ENCODE measurements at regions not wholly inside any gene's neighbourhood (a gene's known extent, or its start where the extent isn't known, plus 50 kb on each side); places are given as distances from the start of the nearest gene placed in this dataset.
"Not testable (repeated sequence)": the region's sequence is repeated elsewhere in the genome, so short reads cannot be mapped to it uniquely, and the experiment has no call there.

- no peak overlapping the region for H3K27ac Mint-ChIP-seq
- no peaks in the 10 kb centered on the region for H3K9me3 Mint-ChIP-seq
- H3K36me3 Mint-ChIP-seq: no peaks in the 10 kb centered on the region
- no peak overlapping the region for H3K4me3 Mint-ChIP-seq
- Histone ChIP-seq H3K27me3 (replicated peaks in 1 of 2; ENCODE audit: control insufficient read depth in 2 of 2, extremely low read depth in 1 of 2, insufficient read depth in 2 of 2, low read length in 1 of 2) (peaks cover 0 to 10% of the 10 kb centered on the region in 2 experiments), H3K4me1 (ENCODE audit: control insufficient read depth in 1 of 2, extremely low read depth in 1 of 2, insufficient read depth in 2 of 2, low read length in 2 of 2) (peaks cover 8% of the 10 kb centered on the region in 2 experiments), H3K36me3 (ENCODE audit: control insufficient read depth in 2 of 2, extremely low read depth in 1 of 2, insufficient read depth in 1 of 2, low read length in 1 of 2) (no peaks in the 10 kb centered on the region), H3K27ac (ENCODE audit: low read length) (no peak overlapping the region), H3K9me3 (no peaks in the 10 kb centered on the region), H3K4me3 (ENCODE audit: control insufficient read depth in 1 of 2, extremely low read depth in 1 of 2, low read length in 1 of 2) (no peak overlapping the region)
- CTCF ChIA-PET: no interaction called here
- no peaks in the 10 kb centered on the region for H3K27me3 Mint-ChIP-seq
- WGBS (ENCODE audit: insufficient coverage): 80% methylated on average over 6 of the region's 6 CpGs
- POLR2A ChIA-PET: no interaction called here
- ATAC-seq (replicated peaks in 1 of 4) (no peak), DNase-seq (no peak)
- peaks cover 20 to 22% (median 21%) of the 10 kb centered on the region in 3 donors for H3K4me1 Mint-ChIP-seq
These were observed 193.4 kb upstream of the ZNF32 start for GRCh38 chr10:43842072-43842471.

GRCh38 chr10:43839973-43840372, 191.3 kb upstream of the ZNF32 start:
- peaks cover 3% of the 10 kb centered on the region for H3K36me3 Mint-ChIP-seq
- 100% methylated on average over 2 of the region's 3 CpGs for WGBS (ENCODE audit: insufficient coverage)
- ATAC-seq (replicated peaks in 1 of 4) (no peak), DNase-seq (no peak)
- H3K9me3 ChIP-seq: no peaks in the 10 kb centered on the region
- no peaks in the 10 kb centered on the region for H3K36me3 ChIP-seq (ENCODE audit: control insufficient read depth in 2 of 2, extremely low read depth in 1 of 2, insufficient read depth in 1 of 2, low read length in 1 of 2)
- no peak overlapping the region for H3K4me3 Mint-ChIP-seq
- H3K4me1 ChIP-seq (ENCODE audit: control insufficient read depth in 1 of 2, extremely low read depth in 1 of 2, insufficient read depth in 2 of 2, low read length in 2 of 2): no peaks in the 10 kb centered on the region
- H3K27ac Mint-ChIP-seq: no peak overlapping the region
- ChIA-PET POLR2A (no interaction called here), CTCF (no interaction called here)
- no peak overlapping the region for H3K4me3 ChIP-seq (ENCODE audit: control insufficient read depth in 1 of 2, extremely low read depth in 1 of 2, low read length in 1 of 2)
- H3K27ac ChIP-seq (ENCODE audit: low read length): no peak overlapping the region
- peaks cover 3 to 4% (median 4%) of the 10 kb centered on the region in 3 donors for H3K4me1 Mint-ChIP-seq
- H3K27me3 Mint-ChIP-seq: no peaks in the 10 kb centered on the region
- peaks cover 0 to 20% of the 10 kb centered on the region in 2 experiments for H3K27me3 ChIP-seq (replicated peaks in 1 of 2; ENCODE audit: control insufficient read depth in 2 of 2, extremely low read depth in 1 of 2, insufficient read depth in 2 of 2, low read length in 1 of 2)
- peaks cover 0 to 3% (median 0%) of the 10 kb centered on the region in 3 donors for H3K9me3 Mint-ChIP-seq

DNA sequence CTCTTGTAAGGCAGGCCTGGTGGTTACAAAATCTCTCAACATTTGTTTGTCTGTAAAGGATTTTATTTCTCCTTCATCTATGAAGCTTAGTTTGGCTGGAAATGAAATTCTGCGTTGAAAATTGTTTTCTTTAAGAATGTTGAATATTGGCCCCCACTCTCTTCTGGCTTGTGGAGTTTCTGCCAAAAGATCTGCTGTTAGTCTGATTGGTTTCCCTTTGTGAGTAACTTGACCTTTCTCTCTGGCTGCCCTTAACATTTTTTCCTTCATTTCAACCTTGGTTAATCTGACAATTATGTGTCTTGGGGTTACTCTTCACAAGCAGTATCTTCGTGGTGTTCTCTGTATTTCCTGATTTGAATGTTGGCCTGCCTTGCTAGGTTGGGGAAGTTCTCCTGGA, 186.1 kb upstream of the ZNF32 start:
- POLR2A ChIA-PET; DNase-seq; H3K4me1 Mint-ChIP-seq; H3K36me3 ChIP-seq (ENCODE audit: control insufficient read depth in 2 of 2, extremely low read depth in 1 of 2, insufficient read depth in 1 of 2, low read length in 1 of 2); H3K4me1 ChIP-seq (ENCODE audit: control insufficient read depth in 1 of 2, extremely low read depth in 1 of 2, insufficient read depth in 2 of 2, low read length in 2 of 2); H3K27me3 Mint-ChIP-seq; H3K36me3 Mint-ChIP-seq; H3K9me3 ChIP-seq; H3K4me3 Mint-ChIP-seq; CTCF ChIA-PET; H3K27ac ChIP-seq (ENCODE audit: low read length); H3K27ac Mint-ChIP-seq; H3K4me3 ChIP-seq (ENCODE audit: control insufficient read depth in 1 of 2, extremely low read depth in 1 of 2, low read length in 1 of 2); ATAC-seq (replicated peaks in 1 of 4): not testable (repeated sequence)
- WGBS (ENCODE audit: insufficient coverage): no CpG with 5 or more reads among the region's 2 CpGs
- peaks cover 7 to 15% (median 7%) of the 10 kb centered on the region in 3 donors for H3K9me3 Mint-ChIP-seq
- H3K27me3 ChIP-seq (replicated peaks in 1 of 2; ENCODE audit: control insufficient read depth in 2 of 2, extremely low read depth in 1 of 2, insufficient read depth in 2 of 2, low read length in 1 of 2): peaks cover 0 to 15% of the 10 kb centered on the region in 2 experiments

- H3K36me3 ChIP-seq (ENCODE audit: control insufficient read depth in 2 of 2, extremely low read depth in 1 of 2, insufficient read depth in 1 of 2, low read length in 1 of 2): no peaks in the 10 kb centered on the region
- Mint-ChIP-seq H3K4me3 (no peak overlapping the region), H3K36me3 (no peaks in the 10 kb centered on the region), H3K27me3 (no peaks in the 10 kb centered on the region), H3K27ac (no peak overlapping the region), H3K9me3 (peaks cover 0 to 7% (median 0%) of the 10 kb centered on the region in 3 donors), H3K4me1 (peaks cover 2 to 12% (median 9%) of the 10 kb centered on the region in 3 donors)
- H3K4me3 ChIP-seq (ENCODE audit: control insufficient read depth in 1 of 2, extremely low read depth in 1 of 2, low read length in 1 of 2): no peak overlapping the region
- no peaks in the 10 kb centered on the region for H3K9me3 ChIP-seq
- 100% methylated on average over 1 of the region's 1 CpG for WGBS (ENCODE audit: insufficient coverage)
- H3K27ac ChIP-seq (ENCODE audit: low read length): no peak overlapping the region
- ATAC-seq (replicated peaks in 1 of 4) (no peak), DNase-seq (no peak)
- peaks cover 0 to 4% of the 10 kb centered on the region in 2 experiments for H3K27me3 ChIP-seq (replicated peaks in 1 of 2; ENCODE audit: control insufficient read depth in 2 of 2, extremely low read depth in 1 of 2, insufficient read depth in 2 of 2, low read length in 1 of 2)
- POLR2A ChIA-PET: no interaction called here
- CTCF ChIA-PET: no interaction called here
- no peaks in the 10 kb centered on the region for H3K4me1 ChIP-seq (ENCODE audit: control insufficient read depth in 1 of 2, extremely low read depth in 1 of 2, insufficient read depth in 2 of 2, low read length in 2 of 2)
These were observed 179.2 kb upstream of the ZNF32 start for GRCh38 chr10:43827853-43828252.

GRCh38 chr10:43825984-43826383, 177.3 kb upstream of the ZNF32 start:
- Mint-ChIP-seq H3K9me3 (peaks cover 0 to 7% (median 0%) of the 10 kb centered on the region in 3 donors), H3K36me3 (no peaks in the 10 kb centered on the region), H3K27me3 (no peaks in the 10 kb centered on the region), H3K4me3 (no peak overlapping the region), H3K4me1 (peaks cover 14 to 22% (median 16%) of the 10 kb centered on the region in 3 donors), H3K27ac (no peak overlapping the region)
- ChIA-PET CTCF (no interaction called here), POLR2A (no interaction called here)
- H3K4me1 ChIP-seq (ENCODE audit: control insufficient read depth in 1 of 2, extremely low read depth in 1 of 2, insufficient read depth in 2 of 2, low read length in 2 of 2): no peaks in the 10 kb centered on the region
- peaks cover 0 to 4% of the 10 kb centered on the region in 2 experiments for H3K27me3 ChIP-seq (replicated peaks in 1 of 2; ENCODE audit: control insufficient read depth in 2 of 2, extremely low read depth in 1 of 2, insufficient read depth in 2 of 2, low read length in 1 of 2)
- DNase-seq (no peak), ATAC-seq (replicated peaks in 1 of 4) (no peak)
- H3K36me3 ChIP-seq (ENCODE audit: control insufficient read depth in 2 of 2, extremely low read depth in 1 of 2, insufficient read depth in 1 of 2, low read length in 1 of 2): no peaks in the 10 kb centered on the region
- no peaks in the 10 kb centered on the region for H3K9me3 ChIP-seq
- H3K4me3 ChIP-seq (ENCODE audit: control insufficient read depth in 1 of 2, extremely low read depth in 1 of 2, low read length in 1 of 2): no peak overlapping the region
- WGBS (ENCODE audit: insufficient coverage): 96% methylated on average over 8 of the region's 22 CpGs
- H3K27ac ChIP-seq (ENCODE audit: low read length): no peak overlapping the region

GRCh38 chr10:43825421-43825820, 176.7 kb upstream of the ZNF32 start:
- Histone ChIP-seq H3K4me1 (ENCODE audit: control insufficient read depth in 1 of 2, extremely low read depth in 1 of 2, insufficient read depth in 2 of 2, low read length in 2 of 2) (no peaks in the 10 kb centered on the region), H3K27ac (ENCODE audit: low read length) (no peak overlapping the region), H3K4me3 (ENCODE audit: control insufficient read depth in 1 of 2, extremely low read depth in 1 of 2, low read length in 1 of 2) (no peak overlapping the region), H3K9me3 (no peaks in the 10 kb centered on the region), H3K27me3 (replicated peaks in 1 of 2; ENCODE audit: control insufficient read depth in 2 of 2, extremely low read depth in 1 of 2, insufficient read depth in 2 of 2, low read length in 1 of 2) (peaks cover 0 to 4% of the 10 kb centered on the region in 2 experiments), H3K36me3 (ENCODE audit: control insufficient read depth in 2 of 2, extremely low read depth in 1 of 2, insufficient read depth in 1 of 2, low read length in 1 of 2) (no peaks in the 10 kb centered on the region)
- no peaks in the 10 kb centered on the region for H3K27me3 Mint-ChIP-seq
- CTCF ChIA-PET: no interaction called here
- ATAC-seq (replicated peaks in 1 of 4) (no peak), DNase-seq (no peak)
- H3K4me3 Mint-ChIP-seq: no peak overlapping the region
- POLR2A ChIA-PET: no interaction called here
- H3K27ac Mint-ChIP-seq: no peak overlapping the region
- H3K4me1 Mint-ChIP-seq: peaks cover 14 to 22% (median 16%) of the 10 kb centered on the region in 3 donors
- H3K9me3 Mint-ChIP-seq: peaks cover 0 to 4% (median 0%) of the 10 kb centered on the region in 3 donors
- 94% methylated on average over 18 of the region's 20 CpGs for WGBS (ENCODE audit: insufficient coverage)
- no peaks in the 10 kb centered on the region for H3K36me3 Mint-ChIP-seq

GRCh38 chr10:43824934-43825333, 176.3 kb upstream of the ZNF32 start:
- Mint-ChIP-seq H3K36me3 (no peaks in the 10 kb centered on the region), H3K27me3 (no peaks in the 10 kb centered on the region), H3K27ac (no peak overlapping the region), H3K9me3 (peaks cover 0 to 3% (median 0%) of the 10 kb centered on the region in 3 donors), H3K4me1 (peaks cover 14 to 22% (median 16%) of the 10 kb centered on the region in 3 donors), H3K4me3 (no peak overlapping the region)
- Histone ChIP-seq H3K4me1 (ENCODE audit: control insufficient read depth in 1 of 2, extremely low read depth in 1 of 2, insufficient read depth in 2 of 2, low read length in 2 of 2) (no peaks in the 10 kb centered on the region), H3K9me3 (no peaks in the 10 kb centered on the region), H3K27me3 (replicated peaks in 1 of 2; ENCODE audit: control insufficient read depth in 2 of 2, extremely low read depth in 1 of 2, insufficient read depth in 2 of 2, low read length in 1 of 2) (peaks cover 0 to 4% of the 10 kb centered on the region in 2 experiments), H3K4me3 (ENCODE audit: control insufficient read depth in 1 of 2, extremely low read depth in 1 of 2, low read length in 1 of 2) (no peak overlapping the region), H3K36me3 (ENCODE audit: control insufficient read depth in 2 of 2, extremely low read depth in 1 of 2, insufficient read depth in 1 of 2, low read length in 1 of 2) (no peaks in the 10 kb centered on the region), H3K27ac (ENCODE audit: low read length) (no peak overlapping the region)
- POLR2A ChIA-PET: no interaction called here
- ATAC-seq (replicated peaks in 1 of 4) (no peak), DNase-seq (no peak)
- CTCF ChIA-PET: no interaction called here
- 100% methylated on average over 1 of the region's 7 CpGs for WGBS (ENCODE audit: insufficient coverage)
